Natural killer cell treated with Interleukin-12 subunit alpha and Interleukin-12 subunit beta and Interleukin-15 and Interleukin-18, amount 100 ng/mL, for 72 hours (primary cell): ENCODE measurements at regions not wholly inside any gene's neighbourhood (a gene's known extent, or its start where the extent isn't known, plus 50 kb on each side); places are given as distances from the start of the nearest gene placed in this dataset.

Source experiments
- ATAC-seq, 2 donors: fragments of 150-1000 bp; cut with Tn5 transposase in 1 of 2; sonication (Bioruptor Pico), chemical (Tn5 transposase) in 1 of 2; 2 replicates each; pipeline ENCODE4 v1.10.0; 2021
- DNase-seq: peaks from one replicate; pipeline ENCODE4 v3.0.0; 2022; ENCODE audit warnings: low spot score
- H3K27ac Mint-ChIP-seq, 2 donors: 1 replicate in 1 of 2; 2 replicates in 1 of 2; pipeline ENCODE4 v1.8.0; 2022; ENCODE audit warnings: mixed read lengths in 2 of 2, mild to moderate bottlenecking in 1 of 2, moderate library complexity in 1 of 2
- H3K27me3 Mint-ChIP-seq, 2 donors: 1 replicate in 1 of 2; 2 replicates in 1 of 2; pipeline ENCODE4 v1.8.0; 2022; ENCODE audit warnings: mixed read lengths in 2 of 2
- H3K36me3 Mint-ChIP-seq: one replicate; pipeline ENCODE4 v1.8.0; 2022; ENCODE audit warnings: mixed read lengths
- H3K4me1 Mint-ChIP-seq, 2 donors: 1 replicate in 1 of 2; 2 replicates in 1 of 2; pipeline ENCODE4 v1.8.0; 2022; ENCODE audit warnings: low read depth in 2 of 2, mixed read lengths in 2 of 2, mild to moderate bottlenecking in 1 of 2
- H3K4me3 Mint-ChIP-seq: one replicate; pipeline ENCODE4 v1.8.0; 2022; ENCODE audit warnings: mixed read lengths
- H3K9me3 Mint-ChIP-seq: 2 replicates; pipeline ENCODE4 v1.8.0; 2022; ENCODE audit warnings: mixed read lengths

- peaks cover 26% of the 10 kb centered on the region for H3K9me3 Mint-ChIP-seq
- H3K27ac Mint-ChIP-seq, result no peak overlapping the region
- H3K4me1 Mint-ChIP-seq, result no peaks in the 10 kb centered on the region
- no peaks in the 10 kb centered on the region for H3K27me3 Mint-ChIP-seq
- peaks cover 5% of the 10 kb centered on the region for H3K36me3 Mint-ChIP-seq
- H3K4me3 Mint-ChIP-seq, result no peak overlapping the region
- no peak for DNase-seq
- no peak for ATAC-seq
These were observed 1973.0 kb upstream of the AGA start for GRCh38 chr4:179415037-179415846.

GRCh38 chr4:179415847-179416223 is 1973.6 kb upstream of the AGA start:
- ATAC-seq (no peak), DNase-seq (no peak)
- Mint-ChIP-seq H3K9me3 (peaks cover 26% of the 10 kb centered on the region), H3K4me3 (no peak overlapping the region), H3K27me3 (no peaks in the 10 kb centered on the region), H3K4me1 (no peaks in the 10 kb centered on the region), H3K36me3 (peaks cover 5% of the 10 kb centered on the region), H3K27ac (no peak overlapping the region)

- Mint-ChIP-seq H3K4me3 (no peak overlapping the region), H3K9me3 (peaks cover 29% of the 10 kb centered on the region), H3K27ac (no peak overlapping the region), H3K27me3 (no peaks in the 10 kb centered on the region), H3K36me3 (peaks cover 5% of the 10 kb centered on the region), H3K4me1 (no peaks in the 10 kb centered on the region)
- ATAC-seq (no peak), DNase-seq (no peak)
These were observed 1975.1 kb upstream of the AGA start for GRCh38 chr4:179417357-179417756.

- Mint-ChIP-seq H3K27me3 (no peaks in the 10 kb centered on the region), H3K9me3 (peaks cover 16% of the 10 kb centered on the region), H3K27ac (no peak overlapping the region), H3K4me3 (no peak overlapping the region), H3K36me3 (no peaks in the 10 kb centered on the region), H3K4me1 (no peaks in the 10 kb centered on the region)
- ATAC-seq (no peak), DNase-seq (no peak)
These were observed 1995.7 kb upstream of the AGA start for GRCh38 chr4:179437962-179438361.

- Mint-ChIP-seq H3K27ac (no peak overlapping the region), H3K4me1 (no peaks in the 10 kb centered on the region), H3K4me3 (no peak overlapping the region), H3K9me3 (peaks cover 16% of the 10 kb centered on the region), H3K27me3 (no peaks in the 10 kb centered on the region), H3K36me3 (no peaks in the 10 kb centered on the region)
- ATAC-seq, result no peak
- DNase-seq, result no peak
These were observed 1999.4 kb upstream of the AGA start for GRCh38 chr4:179441596-179441995.

GRCh38 chr4:179447308-179447707 is 2005.1 kb upstream of the AGA start:
- Mint-ChIP-seq H3K36me3 (peaks cover under 1% of the 10 kb centered on the region), H3K27me3 (no peaks in the 10 kb centered on the region), H3K27ac (no peak overlapping the region), H3K4me1 (no peaks in the 10 kb centered on the region), H3K9me3 (peaks cover 10% of the 10 kb centered on the region), H3K4me3 (no peak overlapping the region)
- no peak for DNase-seq
- no peak for ATAC-seq

- Mint-ChIP-seq H3K27ac (no peak overlapping the region), H3K4me1 (no peaks in the 10 kb centered on the region), H3K9me3 (peaks cover 4% of the 10 kb centered on the region), H3K27me3 (no peaks in the 10 kb centered on the region), H3K4me3 (no peak overlapping the region), H3K36me3 (peaks cover 5% of the 10 kb centered on the region)
- ATAC-seq, result no peak
- no peak for DNase-seq
These were observed 2023.0 kb upstream of the AGA start for GRCh38 chr4:179465131-179465797.

GRCh38 chr4:179467878-179468277 is 2025.6 kb upstream of the AGA start:
- DNase-seq (no peak), ATAC-seq (no peak)
- H3K4me1 Mint-ChIP-seq, result no peaks in the 10 kb centered on the region
- H3K27ac Mint-ChIP-seq, result no peak overlapping the region
- no peak overlapping the region for H3K4me3 Mint-ChIP-seq
- H3K27me3 Mint-ChIP-seq, result no peaks in the 10 kb centered on the region
- peaks cover 5% of the 10 kb centered on the region for H3K9me3 Mint-ChIP-seq
- H3K36me3 Mint-ChIP-seq, result peaks cover 7% of the 10 kb centered on the region

- peaks cover 5% of the 10 kb centered on the region for H3K9me3 Mint-ChIP-seq
- no peaks in the 10 kb centered on the region for H3K4me1 Mint-ChIP-seq
- H3K4me3 Mint-ChIP-seq, result no peak overlapping the region
- peaks cover 7% of the 10 kb centered on the region for H3K36me3 Mint-ChIP-seq
- ATAC-seq, result no peak
- no peak overlapping the region for H3K27ac Mint-ChIP-seq
- no peaks in the 10 kb centered on the region for H3K27me3 Mint-ChIP-seq
- no peak for DNase-seq
These were observed 2029.9 kb upstream of the AGA start for GRCh38 chr4:179472164-179472563.

GRCh38 chr4:179478608-179479007 is 2036.4 kb upstream of the AGA start:
- DNase-seq (no peak), ATAC-seq (no peak)
- Mint-ChIP-seq H3K27me3 (no peaks in the 10 kb centered on the region), H3K4me1 (no peaks in the 10 kb centered on the region), H3K36me3 (no peaks in the 10 kb centered on the region), H3K4me3 (no peak overlapping the region), H3K27ac (no peak overlapping the region), H3K9me3 (peaks cover 13% of the 10 kb centered on the region)

GRCh38 chr4:179485781-179486180 is 2043.5 kb upstream of the AGA start:
- H3K27ac Mint-ChIP-seq, result no peak overlapping the region
- DNase-seq (no peak), ATAC-seq (no peak)
- peaks cover 28% of the 10 kb centered on the region for H3K9me3 Mint-ChIP-seq
- no peaks in the 10 kb centered on the region for H3K27me3 Mint-ChIP-seq
- no peak overlapping the region for H3K4me3 Mint-ChIP-seq
- peaks cover 6% of the 10 kb centered on the region for H3K36me3 Mint-ChIP-seq
- H3K4me1 Mint-ChIP-seq, result no peaks in the 10 kb centered on the region

- ATAC-seq (no peak), DNase-seq (no peak)
- H3K27ac Mint-ChIP-seq, result no peak overlapping the region
- H3K36me3 Mint-ChIP-seq, result peaks cover 6% of the 10 kb centered on the region
- peaks cover 27% of the 10 kb centered on the region for H3K9me3 Mint-ChIP-seq
- H3K4me1 Mint-ChIP-seq, result no peaks in the 10 kb centered on the region
- H3K4me3 Mint-ChIP-seq, result no peak overlapping the region
- H3K27me3 Mint-ChIP-seq, result no peaks in the 10 kb centered on the region
These were observed 2044.5 kb upstream of the AGA start for GRCh38 chr4:179486570-179487335.

- no peak for DNase-seq
- Mint-ChIP-seq H3K4me1 (no peaks in the 10 kb centered on the region), H3K4me3 (no peak overlapping the region), H3K36me3 (peaks cover 12% of the 10 kb centered on the region), H3K27me3 (no peaks in the 10 kb centered on the region), H3K27ac (no peak overlapping the region), H3K9me3 (peaks cover 15% of the 10 kb centered on the region)
- ATAC-seq, result no peak
These were observed 2050.2 kb upstream of the AGA start for GRCh38 chr4:179492260-179493080.
